HepG2 (cell line): ENCODE measurements at regions not wholly inside any gene's neighbourhood (a gene's known extent, or its start where the extent isn't known, plus 50 kb on each side); places are given as distances from the start of the nearest gene placed in this dataset.

ENCODE experiments used
- ATAC-seq: fragments of 200-7000 bp; cut with Tn5 transposase; 3 replicates; pipeline ENCODE4 v1.9.1; 2020; ENCODE audit warnings: mild to moderate bottlenecking, moderate library complexity
- BruUV-seq: library from RNA; stranded (reverse); fragments of 400-500 nt; replicated peaks from 2 replicates; lab custom pipeline; 2021; lab: Mats Ljungman, UMichigan
- CTCF ChIA-PET: fragments of 300-600 bp; formaldehyde crosslinking; extraction: SDS; loops from one replicate; lab custom pipeline; 2021; ENCODE audit warnings: low total read pairs, inconsistent platforms, low intra/inter-chr PET ratio; lab: Yijun Ruan, JAX
- POLR2A ChIA-PET: fragments of 350-600 bp; sonication (Branson Sonifier 250); formaldehyde crosslinking; loops from one replicate; lab custom pipeline; 2020; ENCODE audit warnings: antibody characterized with exemption, inconsistent platforms; lab: Yijun Ruan, JAX
- DNase-seq: peaks from one replicate; pipeline ENCODE4 v3.0.0-alpha.2; 2015; ENCODE audit warnings: low spot score
- FAIRE-seq: peaks from 3 replicates; lab custom pipeline; 2011; peaks lifted over from hg19 to GRCh38; lab: Jason Lieb, UNC
- H2AFZ ChIP-seq: one replicate; pipeline ENCODE4 v1.6.1; 2011; ENCODE audit warnings: low read length, inconsistent platforms
- H3K27ac ChIP-seq: fragments of 300-600 bp; 3 replicates; pipeline ENCODE4 v1.8.0; 2011; ENCODE audit warnings: mixed run types, mild to moderate bottlenecking, mixed read lengths, low read length, inconsistent platforms; ENCODE audit not compliant: insufficient read depth; ENCODE audit errors: extremely low read length
- H3K27me3 ChIP-seq, 2 experiments: fragments of 200-600 bp in 1 of 2; 2 replicates in 1 of 2; 3 replicates in 1 of 2; pipeline versions ENCODE4 v1.6.0 to v1.8.0; 2011; ENCODE audit warnings: low read length in 2 of 2, mild to moderate bottlenecking in 2 of 2, moderate library complexity in 2 of 2, inconsistent platforms in 1 of 2; ENCODE audit not compliant: insufficient read depth in 2 of 2, control insufficient read depth in 1 of 2
- H3K36me3 ChIP-seq, 2 experiments: fragments of 200-600 bp in 1 of 2; replicated peaks in 1 of 2; 2 replicates in 1 of 2; 3 replicates in 1 of 2; pipeline versions ENCODE4 v1.5.1 to v1.8.0; 2011; ENCODE audit warnings: low read length in 2 of 2, inconsistent platforms in 1 of 2; ENCODE audit not compliant: insufficient read depth in 2 of 2, control insufficient read depth in 1 of 2
- H3K4me1 ChIP-seq: 2 replicates; pipeline ENCODE4 v1.5.1; 2012; ENCODE audit warnings: low read length, inconsistent platforms; ENCODE audit not compliant: insufficient read depth
- H3K4me2 ChIP-seq: 2 replicates; pipeline ENCODE4 v1.6.0; 2011; ENCODE audit warnings: low read depth, low read length, inconsistent platforms
- H3K4me3 ChIP-seq, 3 experiments: fragments of 200-600 bp in 1 of 3; sonication (generic), shearing (Covaris generic) in 1 of 3; replicated peaks in 1 of 3; 2 replicates each; pipeline ENCODE4 v1.5.1; 2011 to 2016; ENCODE audit warnings: low read length in 3 of 3, inconsistent platforms in 2 of 3, low read depth in 2 of 3, mild to moderate bottlenecking in 2 of 3, control low read depth in 1 of 3, mixed read lengths in 1 of 3; ENCODE audit not compliant: insufficient read depth in 1 of 3
- H3K79me2 ChIP-seq: one replicate; pipeline ENCODE4 v1.6.1; 2011; ENCODE audit warnings: low read length, inconsistent platforms; ENCODE audit not compliant: insufficient read depth
- H3K9ac ChIP-seq: 2 replicates; pipeline ENCODE4 v1.6.0; 2011; ENCODE audit warnings: mild to moderate bottlenecking, low read depth, low read length, inconsistent platforms; ENCODE audit not compliant: insufficient read depth
- H3K9me3 ChIP-seq: 2 replicates; pipeline ENCODE4 v1.5.1; 2012; ENCODE audit warnings: mild to moderate bottlenecking, low read length
- H4K20me1 ChIP-seq: 2 replicates; pipeline ENCODE4 v1.6.0; 2011; ENCODE audit warnings: inconsistent platforms, mild to moderate bottlenecking, low read length, moderate library complexity; ENCODE audit not compliant: insufficient read depth
- ETV5 ChIP-seq: IDR thresholded peaks from 2 replicates; pipeline ENCODE4 v1.6.1; 2018; ENCODE audit warnings: missing biosample characterization, missing genetic modification reagents, inconsistent platforms, borderline replicate concordance
- GABPB1 ChIP-seq: IDR thresholded peaks from 2 replicates; pipeline ENCODE4 v1.6.1; 2016; ENCODE audit warnings: mild to moderate bottlenecking, missing genetic modification reagents, moderate library complexity, missing compliant biosample characterization
- MED8 ChIP-seq: sonication (generic); formaldehyde crosslinking; IDR thresholded peaks from 2 replicates; pipeline ENCODE4 v1.8.1; 2023; ENCODE audit warnings: mild to moderate bottlenecking, missing genetic modification reagents; ENCODE audit not compliant: insufficient replicate concordance
- NFYB ChIP-seq: sonication (generic); formaldehyde crosslinking; IDR thresholded peaks from 2 replicates; pipeline ENCODE4 v1.4.0; 2020; ENCODE audit warnings: missing genetic modification reagents
- NKX3-1 ChIP-seq: sonication (generic); formaldehyde crosslinking; IDR thresholded peaks from 2 replicates; pipeline ENCODE4 v1.5.0; 2020; ENCODE audit warnings: missing genetic modification reagents
- PRMT3 ChIP-seq: sonication (generic); formaldehyde crosslinking; IDR thresholded peaks from 2 replicates; pipeline ENCODE4 v1.8.1; 2022; ENCODE audit warnings: low read depth, mild to moderate bottlenecking, moderate library complexity, missing genetic modification reagents, borderline replicate concordance
- PRPF4 ChIP-seq: fragments of 200-400 bp; formaldehyde crosslinking; IDR thresholded peaks from 2 replicates; pipeline ENCODE4 v1.6.1; 2016; ENCODE audit warnings: low read length, low read depth; ENCODE audit not compliant: poor library complexity, severe bottlenecking
- THAP9 ChIP-seq: sonication (generic); formaldehyde crosslinking; IDR thresholded peaks from 2 replicates; pipeline ENCODE4; 2020; ENCODE audit warnings: missing genetic modification reagents, mild to moderate bottlenecking, borderline replicate concordance
- ZBTB21 ChIP-seq: sonication (generic); formaldehyde crosslinking; IDR thresholded peaks from 2 replicates; pipeline ENCODE4 v1.4.0; 2020; ENCODE audit warnings: missing genetic modification reagents
- ZNF891 ChIP-seq: sonication (generic); formaldehyde crosslinking; IDR thresholded peaks from 2 replicates; pipeline ENCODE4 v1.5.0; 2020; ENCODE audit warnings: mild to moderate bottlenecking, missing genetic modification reagents
- ZSCAN25 ChIP-seq: sonication (generic); formaldehyde crosslinking; IDR thresholded peaks from 2 replicates; pipeline ENCODE4 v1.8.0; 2022; ENCODE audit warnings: mild to moderate bottlenecking, missing genetic modification reagents
- WGBS: methylation state at CpG from one replicate; pipeline ENCODE4 v1.1.6; 2017; ENCODE audit warnings: low lambda C conversion rate; 5-methylcytosine and 5-hydroxymethylcytosine counted together
- in situ Hi-C: cut with HindIII; loops from 2 replicates; pipeline ENCODE4 v1.10.0; 2017; ENCODE audit warnings: low pct_unique_long_range_greater_than_20kb; ENCODE audit not compliant: extremely low pct_ligation_motif_present
- intact Hi-C: fragments of 100-400 bp; cut with micrococcal nuclease; formaldehyde crosslinking; loops from one replicate; pipeline ENCODE4 v1.10.0; 2022; ENCODE audit not compliant: unreplicated experiment

DNA sequence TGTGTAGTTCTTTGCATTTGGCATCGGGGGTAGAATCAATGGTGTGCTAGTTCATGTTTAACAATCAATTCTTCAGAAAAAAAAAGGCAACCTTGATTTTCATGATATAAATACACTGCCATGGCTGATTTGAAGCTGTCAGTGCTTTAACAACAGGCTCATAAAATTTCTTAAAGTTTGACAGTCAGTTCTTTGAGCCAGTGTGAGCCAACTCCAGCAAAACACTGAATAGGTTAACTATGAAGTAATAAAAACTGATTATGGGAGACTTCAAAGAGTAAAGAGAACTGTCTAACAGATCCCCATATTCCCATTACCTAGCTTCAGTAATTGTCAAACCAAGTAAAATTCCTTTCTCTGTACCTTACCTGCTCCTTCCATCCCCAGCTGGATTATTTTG lies 241.7 kb upstream of the SUCLG2 start:
- CTCF ChIA-PET: no interaction called here
- H3K4me2 ChIP-seq: no peak overlapping the region
- no peaks in the 10 kb centered on the region for H3K4me1 ChIP-seq
- H3K27ac ChIP-seq: no peak overlapping the region
- H3K79me2 ChIP-seq: no peaks in the 10 kb centered on the region
- DNase-seq: no peak
- no peak overlapping the region for H3K9ac ChIP-seq
- H3K9me3 ChIP-seq: no peaks in the 10 kb centered on the region
- H3K36me3 ChIP-seq: no peaks in the 10 kb centered on the region
- H3K4me3 ChIP-seq: no peak overlapping the region
- TF ChIP-seq PRPF4 (no peak), NKX3-1 (no peak), THAP9 (CRISPR knock-in tag) (no peak), ETV5 (CRISPR knock-in tag) (no peak), ZSCAN25 (no peak), ZBTB21 (CRISPR knock-in tag) (no peak)
- no peak for ATAC-seq
- no TSS peak for BruUV-seq
- POLR2A ChIA-PET: no interaction called here
- 0% methylated on average over 1 of the region's 1 CpG for WGBS
- intact Hi-C loops (no loop called here), in situ Hi-C loops (no loop called here)
- no peaks in the 10 kb centered on the region for H4K20me1 ChIP-seq
- no peak for FAIRE-seq
- H2AFZ ChIP-seq: no peak overlapping the region
- no peaks in the 10 kb centered on the region for H3K27me3 ChIP-seq

DNA sequence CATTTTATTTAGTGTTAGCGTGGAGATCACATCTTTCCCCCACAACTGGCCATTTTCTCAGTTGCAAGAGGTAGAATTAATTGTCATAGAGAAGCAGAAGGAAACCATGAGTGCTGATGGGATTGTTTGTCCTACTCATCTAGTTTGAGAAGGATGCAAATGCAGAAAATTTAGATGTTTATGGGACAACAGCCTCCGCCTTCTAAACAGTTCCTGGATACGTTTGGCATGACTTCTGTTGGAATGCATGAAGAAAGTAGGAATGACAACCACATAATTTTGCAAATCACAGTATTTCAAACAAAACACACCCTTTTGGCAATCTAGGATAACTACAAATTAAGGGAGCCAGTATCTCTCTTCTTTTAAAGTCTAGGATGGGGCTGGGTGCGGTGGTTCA lies 240.1 kb upstream of the SUCLG2 start:
- no peak overlapping the region for H3K4me2 ChIP-seq
- H3K27ac ChIP-seq: no peak overlapping the region
- 12% methylated on average over 4 of the region's 4 CpGs for WGBS
- no TSS peak for BruUV-seq
- TF ChIP-seq MED8 (no peak), NFYB (CRISPR knock-in tag) (no peak), ZNF891 (no peak), GABPB1 (CRISPR knock-in tag) (no peak), PRMT3 (CRISPR knock-in tag) (no peak)
- H3K4me3 ChIP-seq: no peak overlapping the region
- DNase-seq: no peak
- no peaks in the 10 kb centered on the region for H3K79me2 ChIP-seq
- H3K27me3 ChIP-seq: no peaks in the 10 kb centered on the region
- CTCF ChIA-PET: no interaction called here
- no peaks in the 10 kb centered on the region for H4K20me1 ChIP-seq
- H3K4me1 ChIP-seq: no peaks in the 10 kb centered on the region
- in situ Hi-C loops: no loop called here
- POLR2A ChIA-PET: no interaction called here
- no peak overlapping the region for H3K9ac ChIP-seq
- no peak for ATAC-seq
- no peak for FAIRE-seq
- intact Hi-C loops: no loop called here
- no peaks in the 10 kb centered on the region for H3K9me3 ChIP-seq
- H2AFZ ChIP-seq: no peak overlapping the region
- no peaks in the 10 kb centered on the region for H3K36me3 ChIP-seq
